ENCODE measurements at regions not wholly inside any gene's neighbourhood (a gene's known extent, or its start where the extent isn't known, plus 50 kb on each side); places are given as distances from the start of the nearest gene placed in this dataset.

DNA sequence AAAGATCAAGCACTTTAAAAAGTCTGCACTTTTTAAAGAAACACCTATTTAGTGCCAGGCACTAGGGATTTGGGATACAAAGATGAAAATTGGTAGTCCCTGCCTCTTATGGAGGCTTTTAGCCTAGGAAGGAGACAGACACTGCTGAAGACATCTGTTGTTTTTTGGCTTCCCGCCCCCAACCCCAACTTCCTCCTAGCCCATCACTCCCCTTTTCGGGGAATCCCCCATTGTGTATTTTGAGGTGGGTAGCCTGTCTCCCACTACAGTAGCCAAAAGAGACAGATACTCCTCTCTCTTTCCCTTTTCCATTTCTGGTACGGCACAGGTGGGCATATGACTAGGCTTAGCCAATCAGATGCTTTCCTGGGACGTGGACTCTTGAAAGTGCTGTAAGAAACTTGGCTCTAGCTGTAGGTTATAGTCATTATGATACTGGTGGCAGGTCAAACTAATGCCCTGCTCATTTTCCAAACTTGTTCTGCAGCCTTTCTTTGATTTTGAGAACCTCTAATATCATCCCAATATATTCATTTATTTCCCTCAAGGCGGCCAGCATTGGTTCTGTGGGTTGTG lies 194.6 kb upstream of the RBPJ start:
- TF ChIP-seq, protein P1, sequence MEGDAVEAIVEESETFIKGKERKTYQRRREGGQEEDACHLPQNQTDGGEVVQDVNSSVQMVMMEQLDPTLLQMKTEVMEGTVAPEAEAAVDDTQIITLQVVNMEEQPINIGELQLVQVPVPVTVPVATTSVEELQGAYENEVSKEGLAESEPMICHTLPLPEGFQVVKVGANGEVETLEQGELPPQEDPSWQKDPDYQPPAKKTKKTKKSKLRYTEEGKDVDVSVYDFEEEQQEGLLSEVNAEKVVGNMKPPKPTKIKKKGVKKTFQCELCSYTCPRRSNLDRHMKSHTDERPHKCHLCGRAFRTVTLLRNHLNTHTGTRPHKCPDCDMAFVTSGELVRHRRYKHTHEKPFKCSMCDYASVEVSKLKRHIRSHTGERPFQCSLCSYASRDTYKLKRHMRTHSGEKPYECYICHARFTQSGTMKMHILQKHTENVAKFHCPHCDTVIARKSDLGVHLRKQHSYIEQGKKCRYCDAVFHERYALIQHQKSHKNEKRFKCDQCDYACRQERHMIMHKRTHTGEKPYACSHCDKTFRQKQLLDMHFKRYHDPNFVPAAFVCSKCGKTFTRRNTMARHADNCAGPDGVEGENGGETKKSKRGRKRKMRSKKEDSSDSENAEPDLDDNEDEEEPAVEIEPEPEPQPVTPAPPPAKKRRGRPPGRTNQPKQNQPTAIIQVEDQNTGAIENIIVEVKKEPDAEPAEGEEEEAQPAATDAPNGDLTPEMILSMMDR (IDR thresholded peaks at IDR 0.05): no peak
- no peak for TF ChIP-seq POLR2A (IDR thresholded peaks at IDR 0.05)
